ENCODE measurements at regions not wholly inside any gene's neighbourhood (a gene's known extent, or its start where the extent isn't known, plus 50 kb on each side); places are given as distances from the start of the nearest gene placed in this dataset.

DNA sequence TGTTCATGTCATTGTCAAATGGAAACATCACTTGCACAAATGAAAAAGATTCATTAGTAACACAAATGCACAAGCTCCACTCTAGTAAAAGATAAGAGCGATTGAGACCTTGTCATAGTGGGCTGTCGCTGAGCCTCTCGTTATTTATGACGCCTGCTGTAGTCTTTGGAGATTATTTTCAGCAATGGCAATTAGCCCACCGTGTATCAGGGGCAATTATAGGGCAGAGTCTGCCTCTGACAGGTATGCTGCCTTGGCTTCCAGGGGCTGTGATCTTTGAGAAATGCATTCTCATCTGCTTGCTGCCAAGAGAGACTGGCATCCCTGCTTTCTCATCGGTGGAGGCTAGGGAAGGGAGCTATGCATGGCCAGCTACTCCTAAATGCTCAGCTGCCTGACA, 426.8 kb upstream of the CLINT1 start:
- H3K27ac Mint-ChIP-seq, result no peak overlapping the region
- H3K27me3 Mint-ChIP-seq, result peaks cover 10% of the 10 kb centered on the region
- TF ChIP-seq CTCF (IDR thresholded peaks at IDR 0.05; ENCODE audit: unreplicated experiment), result no peak
- DNase-seq (ENCODE audit: low spot score, unreplicated experiment), result no peak
- H3K4me3 Mint-ChIP-seq (ENCODE audit: low read depth), result no peak overlapping the region
- H3K9me3 Mint-ChIP-seq (ENCODE audit: low read depth), result peaks cover 6% of the 10 kb centered on the region
- no peaks in the 10 kb centered on the region for H3K36me3 Mint-ChIP-seq (ENCODE audit: insufficient read depth)
- peaks cover 12% of the 10 kb centered on the region for H3K4me1 Mint-ChIP-seq (ENCODE audit: low read depth)

DNA sequence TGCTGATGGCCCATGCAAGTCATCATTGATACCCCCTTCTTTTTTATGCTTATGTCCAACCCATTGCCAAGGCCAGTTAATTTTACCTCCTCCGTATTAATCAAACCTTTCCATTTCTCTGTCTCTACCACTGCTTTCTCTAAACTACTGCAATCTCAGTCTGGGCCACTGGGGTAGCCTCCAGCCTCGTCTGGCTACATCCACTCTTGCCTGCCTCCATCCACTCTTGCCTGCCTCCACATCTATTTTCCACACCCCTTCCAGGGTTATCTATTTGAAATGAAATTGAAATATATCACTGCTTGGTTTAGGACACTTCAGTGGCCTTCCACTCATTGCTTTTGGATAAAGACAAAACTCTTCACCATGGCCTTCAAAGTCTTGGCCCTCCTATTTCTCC, 425.3 kb upstream of the CLINT1 start:
- peaks cover 8% of the 10 kb centered on the region for H3K27me3 Mint-ChIP-seq
- no peak overlapping the region for H3K4me3 Mint-ChIP-seq (ENCODE audit: low read depth)
- H3K4me1 Mint-ChIP-seq (ENCODE audit: low read depth), result peaks cover 8% of the 10 kb centered on the region
- no peaks in the 10 kb centered on the region for H3K36me3 Mint-ChIP-seq (ENCODE audit: insufficient read depth)
- peaks cover 6% of the 10 kb centered on the region for H3K9me3 Mint-ChIP-seq (ENCODE audit: low read depth)
- no peak for DNase-seq (ENCODE audit: low spot score, unreplicated experiment)
- no peak overlapping the region for H3K27ac Mint-ChIP-seq
- no peak for TF ChIP-seq CTCF (IDR thresholded peaks at IDR 0.05; ENCODE audit: unreplicated experiment)

DNA sequence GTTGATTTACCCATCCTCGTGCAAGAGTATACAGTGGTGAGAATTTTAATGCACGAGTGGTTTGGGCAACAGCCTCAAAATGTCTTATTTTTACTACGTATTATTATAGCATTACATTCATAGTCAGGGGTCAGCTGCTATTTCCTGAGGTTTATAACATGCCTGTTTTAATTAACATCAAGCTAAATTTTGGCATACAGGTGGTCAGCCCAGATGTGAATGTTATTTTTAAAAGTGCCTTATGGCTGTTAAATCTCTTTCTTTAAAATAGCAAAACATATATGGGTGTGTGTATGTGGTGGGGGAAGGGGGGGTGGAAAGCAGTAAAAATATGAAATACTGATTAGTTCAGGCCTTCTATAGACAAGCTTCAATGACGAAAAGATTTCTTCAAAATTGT, 424.5 kb upstream of the CLINT1 start:
- no peak for TF ChIP-seq CTCF (IDR thresholded peaks at IDR 0.05; ENCODE audit: unreplicated experiment)
- H3K27ac Mint-ChIP-seq, result no peak overlapping the region
- peaks cover 10% of the 10 kb centered on the region for H3K27me3 Mint-ChIP-seq
- H3K9me3 Mint-ChIP-seq (ENCODE audit: low read depth), result peaks cover 6% of the 10 kb centered on the region
- H3K36me3 Mint-ChIP-seq (ENCODE audit: insufficient read depth), result no peaks in the 10 kb centered on the region
- no peak for DNase-seq (ENCODE audit: low spot score, unreplicated experiment)
- peaks cover 8% of the 10 kb centered on the region for H3K4me1 Mint-ChIP-seq (ENCODE audit: low read depth)
- H3K4me3 Mint-ChIP-seq (ENCODE audit: low read depth), result no peak overlapping the region

GRCh38 chr5:158278216-158278925, 419.4 kb upstream of the CLINT1 start:
- no peak for DNase-seq (ENCODE audit: low spot score, unreplicated experiment)
- Mint-ChIP-seq H3K27me3 (peaks cover 19% of the 10 kb centered on the region), H3K27ac (no peak overlapping the region), H3K4me1 (ENCODE audit: low read depth) (peaks cover 9% of the 10 kb centered on the region), H3K4me3 (ENCODE audit: low read depth) (no peak overlapping the region), H3K9me3 (ENCODE audit: low read depth) (peaks cover 6% of the 10 kb centered on the region), H3K36me3 (ENCODE audit: insufficient read depth) (no peaks in the 10 kb centered on the region)
- TF ChIP-seq CTCF (IDR thresholded peaks at IDR 0.05; ENCODE audit: unreplicated experiment), result no peak

GRCh38 chr5:158277276-158277675, 418.3 kb upstream of the CLINT1 start:
- Mint-ChIP-seq H3K27me3 (peaks cover 16% of the 10 kb centered on the region), H3K36me3 (ENCODE audit: insufficient read depth) (no peaks in the 10 kb centered on the region), H3K4me1 (ENCODE audit: low read depth) (peaks cover 15% of the 10 kb centered on the region), H3K9me3 (ENCODE audit: low read depth) (peaks cover 6% of the 10 kb centered on the region), H3K27ac (no peak overlapping the region), H3K4me3 (ENCODE audit: low read depth) (no peak overlapping the region)
- TF ChIP-seq CTCF (IDR thresholded peaks at IDR 0.05; ENCODE audit: unreplicated experiment), result no peak
- DNase-seq (ENCODE audit: low spot score, unreplicated experiment), result no peak
